Neuronal stem cell (in vitro differentiated cells): ENCODE measurements at regions not wholly inside any gene's neighbourhood (a gene's known extent, or its start where the extent isn't known, plus 50 kb on each side); places are given as distances from the start of the nearest gene placed in this dataset.

ENCODE experiments used
- DNase-seq: peaks from one replicate; pipeline ENCODE4 v3.0.0-alpha.2; 2013; ENCODE audit warnings: low spot score
- H2AFZ ChIP-seq: one replicate; pipeline ENCODE4 v1.6.1; 2013; ENCODE audit warnings: mild to moderate bottlenecking, low read length, inconsistent platforms
- H2AK5ac ChIP-seq: 2 replicates; pipeline ENCODE4 v1.6.1; 2013; ENCODE audit warnings: low read depth, mild to moderate bottlenecking, inconsistent platforms, low read length, moderate library complexity, mixed read lengths
- H2BK120ac ChIP-seq: 2 replicates; pipeline ENCODE4 v1.6.1; 2013; ENCODE audit warnings: low read depth, mild to moderate bottlenecking, inconsistent platforms, low read length, moderate library complexity, mixed read lengths
- H2BK12ac ChIP-seq: one replicate; pipeline ENCODE4 v1.6.1; 2013; ENCODE audit warnings: low read length, inconsistent platforms
- H2BK15ac ChIP-seq: 2 replicates; pipeline ENCODE4 v1.6.1; 2013; ENCODE audit warnings: mild to moderate bottlenecking, low read length, inconsistent platforms, mixed read lengths
- H2BK5ac ChIP-seq: one replicate; pipeline ENCODE4 v1.6.1; 2013; ENCODE audit warnings: inconsistent platforms, mild to moderate bottlenecking, low read length, moderate library complexity
- H3K14ac ChIP-seq: one replicate; pipeline ENCODE4 v1.6.1; 2013; ENCODE audit warnings: low read length, inconsistent platforms
- H3K18ac ChIP-seq: 2 replicates; pipeline ENCODE4 v1.6.1; 2013; ENCODE audit warnings: low read length, inconsistent platforms
- H3K23ac ChIP-seq: 2 replicates; pipeline ENCODE4 v1.6.1; 2013; ENCODE audit warnings: low read depth, mild to moderate bottlenecking, mixed read lengths, low read length, inconsistent platforms; ENCODE audit not compliant: poor library complexity
- H3K27ac ChIP-seq: replicated peaks from 3 replicates; pipeline ENCODE4 v1.5.1; 2013; ENCODE audit warnings: low read length, inconsistent platforms
- H3K27me3 ChIP-seq, 3 experiments: 2 replicates each; pipeline ENCODE4 v1.6.1; 2013; ENCODE audit warnings: low read length in 3 of 3, mild to moderate bottlenecking in 2 of 3, inconsistent platforms in 1 of 3, low read depth in 1 of 3, mixed read lengths in 1 of 3, moderate library complexity in 1 of 3; ENCODE audit not compliant: control insufficient read depth in 3 of 3, insufficient read depth in 3 of 3
- H3K36me3 ChIP-seq, 2 donors: replicated peaks in 1 of 2; 2 replicates each; pipeline ENCODE4 v1.6.1; 2013; ENCODE audit warnings: low read length in 2 of 2; ENCODE audit not compliant: control insufficient read depth in 2 of 2, insufficient read depth in 2 of 2
- H3K4ac ChIP-seq: 2 replicates; pipeline ENCODE4 v1.6.1; 2013; ENCODE audit warnings: inconsistent platforms, mild to moderate bottlenecking, low read length, moderate library complexity
- H3K4me1 ChIP-seq, 2 donors: 1 replicate in 1 of 2; 2 replicates in 1 of 2; pipeline ENCODE4 v1.6.1; 2013; ENCODE audit warnings: low read length in 2 of 2, low read depth in 1 of 2; ENCODE audit not compliant: control insufficient read depth in 2 of 2, insufficient read depth in 1 of 2
- H3K4me2 ChIP-seq: one replicate; pipeline ENCODE4 v1.6.1; 2013; ENCODE audit warnings: mild to moderate bottlenecking, low read length, inconsistent platforms; ENCODE audit not compliant: insufficient read depth, poor library complexity, severe bottlenecking
- H3K4me3 ChIP-seq, 2 donors: 2 replicates each; pipeline ENCODE4 v1.5.1; 2013; ENCODE audit warnings: low read length in 2 of 2, mild to moderate bottlenecking in 2 of 2, inconsistent platforms in 1 of 2, moderate library complexity in 1 of 2
- H3K79me1 ChIP-seq: one replicate; pipeline ENCODE4 v1.6.1; 2013; ENCODE audit warnings: low read depth, mild to moderate bottlenecking, inconsistent platforms, low read length, moderate library complexity
- H3K9ac ChIP-seq: one replicate; pipeline ENCODE4 v1.6.1; 2013; ENCODE audit warnings: mild to moderate bottlenecking, low read depth, low read length, inconsistent platforms; ENCODE audit not compliant: poor library complexity
- H3K9me3 ChIP-seq, 2 donors: replicated peaks in 1 of 2; 2 replicates each; pipeline versions ENCODE3 to v1.6.1; 2013; ENCODE audit warnings: low read length in 2 of 2, mild to moderate bottlenecking in 2 of 2, inconsistent platforms in 1 of 2, low read depth in 1 of 2, mixed read lengths in 1 of 2, moderate library complexity in 1 of 2; ENCODE audit not compliant: control insufficient read depth in 2 of 2, insufficient read depth in 1 of 2
- H4K8ac ChIP-seq: one replicate; pipeline ENCODE4 v1.6.1; 2013; ENCODE audit warnings: low read depth, mild to moderate bottlenecking, inconsistent platforms, low read length, moderate library complexity
- H4K91ac ChIP-seq: one replicate; pipeline ENCODE4 v1.6.1; 2013; ENCODE audit warnings: low read length, low read depth, mild to moderate bottlenecking, inconsistent platforms; ENCODE audit not compliant: poor library complexity
- WGBS, 2 donors: extraction: QIAGEN DNeasy Blood & Tissue Kit; methylation state at CpG; one replicate each; pipeline ENCODE4 v1.1.7; 2013; ENCODE audit warnings: missing lambda C conversion rate in 2 of 2, mixed read lengths in 1 of 2; ENCODE audit not compliant: insufficient read length in 2 of 2, insufficient replicate concordance in 1 of 2; ENCODE audit errors: extremely low coverage in 2 of 2; 5-methylcytosine and 5-hydroxymethylcytosine counted together

- Histone ChIP-seq H3K4ac (no peak overlapping the region), H3K27ac (no peak overlapping the region), H2BK15ac (no peak overlapping the region), H2BK120ac (no peak overlapping the region), H3K4me1 (peaks cover 0 to 4% of the 10 kb centered on the region in 2 donors), H2AK5ac (no peak overlapping the region), H2BK5ac (no peak overlapping the region), H2AFZ (no peak overlapping the region), H3K4me3 (no peak overlapping the region), H3K36me3 (no peaks in the 10 kb centered on the region), H3K4me2 (no peak overlapping the region), H2BK12ac (no peak overlapping the region), H4K8ac (no peak overlapping the region), H3K14ac (no peak overlapping the region), H3K18ac (no peak overlapping the region), H3K27me3 (no peaks in the 10 kb centered on the region), H3K9me3 (no peaks in the 10 kb centered on the region), H3K23ac (no peak overlapping the region), H3K79me1 (no peaks in the 10 kb centered on the region), H3K9ac (no peak overlapping the region), H4K91ac (no peak overlapping the region)
- no CpG with 5 or more reads among the region's 4 CpGs for WGBS, 2 donors
- DNase-seq: no peak
Observed at GRCh38 chr6:9101920-9102319, 666.6 kb upstream of the SLC35B3 start.

DNA sequence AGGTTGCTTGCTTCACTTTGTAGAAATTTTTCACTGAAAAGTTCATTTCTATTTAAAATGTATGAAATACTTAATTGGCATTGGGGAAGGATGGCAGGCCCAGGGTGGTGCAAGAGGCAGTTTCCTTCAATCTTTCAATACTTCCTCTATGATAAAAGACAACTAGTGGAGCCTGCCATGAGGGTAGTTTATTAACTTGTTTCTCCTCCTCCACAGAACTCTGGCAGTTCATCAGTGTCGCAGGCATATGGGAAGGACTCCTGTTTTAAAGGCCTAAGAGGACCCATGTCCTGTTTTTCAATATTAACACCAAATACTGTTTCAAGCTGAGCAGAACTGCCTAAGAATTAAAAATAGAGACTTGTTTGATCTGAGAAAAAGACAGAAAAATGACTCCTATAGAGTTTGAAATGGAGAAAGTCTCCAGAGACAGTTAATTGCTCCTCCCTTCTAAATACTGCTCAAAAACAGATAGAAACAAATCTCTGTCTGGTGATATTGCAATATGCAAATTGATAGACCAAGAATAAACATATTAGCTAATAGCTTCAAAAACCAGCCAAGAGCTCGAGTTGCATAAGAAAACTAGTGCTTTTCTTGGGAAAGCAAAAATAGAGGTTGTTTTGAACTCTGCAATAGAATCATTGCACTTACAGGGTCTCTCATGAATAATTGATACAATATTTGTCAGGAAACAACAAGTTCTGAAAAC lies 665.7 kb upstream of the SLC35B3 start:
- Histone ChIP-seq H3K4me3 (no peak overlapping the region), H3K4me2 (no peak overlapping the region), H2BK120ac (no peak overlapping the region), H2BK12ac (no peak overlapping the region), H3K9ac (no peak overlapping the region), H3K36me3 (no peaks in the 10 kb centered on the region), H3K27ac (no peak overlapping the region), H2AFZ (no peak overlapping the region), H2BK5ac (no peak overlapping the region), H3K23ac (no peak overlapping the region), H4K91ac (no peak overlapping the region), H3K79me1 (no peaks in the 10 kb centered on the region), H3K14ac (no peak overlapping the region), H2AK5ac (no peak overlapping the region), H3K18ac (no peak overlapping the region), H4K8ac (no peak overlapping the region), H3K27me3 (peaks cover 0 to 4% (median 0%) of the 10 kb centered on the region in 3 experiments), H3K9me3 (no peaks in the 10 kb centered on the region), H3K4ac (no peak overlapping the region), H3K4me1 (peaks cover 0 to 6% of the 10 kb centered on the region in 2 donors), H2BK15ac (no peak overlapping the region)
- DNase-seq: no peak
- WGBS, 2 donors: no CpG with 5 or more reads among the region's 2 CpGs

GRCh38 chr6:9095729-9096128 lies 660.4 kb upstream of the SLC35B3 start:
- Histone ChIP-seq H2AFZ (no peak overlapping the region), H3K14ac (no peak overlapping the region), H3K9me3 (no peaks in the 10 kb centered on the region), H3K79me1 (no peaks in the 10 kb centered on the region), H3K4ac (no peak overlapping the region), H3K4me3 (no peak overlapping the region), H2BK120ac (no peak overlapping the region), H3K18ac (no peak overlapping the region), H2AK5ac (no peak overlapping the region), H4K8ac (no peak overlapping the region), H3K27me3 (peaks cover 0 to 13% (median 0%) of the 10 kb centered on the region in 3 experiments), H3K23ac (no peak overlapping the region), H3K9ac (no peak overlapping the region), H2BK12ac (no peak overlapping the region), H2BK15ac (no peak overlapping the region), H3K4me1 (peaks cover 0 to 5% of the 10 kb centered on the region in 2 donors), H3K27ac (peak overlapping the region; percentile 17), H2BK5ac (no peak overlapping the region), H4K91ac (no peak overlapping the region), H3K4me2 (no peak overlapping the region), H3K36me3 (no peaks in the 10 kb centered on the region)
- no CpG with 5 or more reads among the region's 6 CpGs for WGBS, 2 donors
- peak; percentile 65 for DNase-seq

DNA sequence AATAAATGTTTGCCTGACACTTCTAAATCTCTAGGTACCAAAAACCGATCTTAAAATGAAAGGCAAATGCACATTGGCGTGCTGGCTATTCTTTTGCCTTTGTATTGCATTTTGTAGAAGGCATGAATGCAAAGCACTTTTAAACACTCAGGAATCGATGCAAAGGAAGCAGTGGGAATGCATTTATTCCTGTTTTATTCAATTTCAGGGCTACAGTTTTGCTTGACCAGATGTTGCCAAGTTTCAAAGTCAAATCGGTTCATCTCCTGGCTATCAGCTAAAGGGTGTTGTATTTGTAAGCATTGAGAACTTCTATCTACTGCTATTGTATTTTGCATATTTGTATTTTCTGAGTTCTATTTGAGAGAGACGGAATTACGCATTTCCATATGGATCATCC lies 659.8 kb upstream of the SLC35B3 start:
- Histone ChIP-seq H2BK12ac (no peak overlapping the region), H4K8ac (no peak overlapping the region), H3K4ac (no peak overlapping the region), H3K27me3 (peaks cover 0 to 13% (median 0%) of the 10 kb centered on the region in 3 experiments), H2BK5ac (no peak overlapping the region), H3K4me1 (peaks cover 0 to 5% of the 10 kb centered on the region in 2 donors), H3K14ac (no peak overlapping the region), H3K27ac (no peak overlapping the region), H3K23ac (no peak overlapping the region), H2BK15ac (no peak overlapping the region), H4K91ac (no peak overlapping the region), H2BK120ac (no peak overlapping the region), H3K36me3 (no peaks in the 10 kb centered on the region), H3K79me1 (no peaks in the 10 kb centered on the region), H3K9ac (no peak overlapping the region), H3K18ac (no peak overlapping the region), H2AFZ (no peak overlapping the region), H3K4me3 (no peak overlapping the region), H2AK5ac (no peak overlapping the region), H3K9me3 (no peaks in the 10 kb centered on the region), H3K4me2 (no peak overlapping the region)
- no CpG with 5 or more reads among the region's 6 CpGs for WGBS, 2 donors
- DNase-seq: no peak
